Left lung (tissue), 4 donors: ENCODE measurements at regions not wholly inside any gene's neighbourhood (a gene's known extent, or its start where the extent isn't known, plus 50 kb on each side); places are given as distances from the start of the nearest gene placed in this dataset.
A peak's percentile ranks its signal among the peaks of the same experiment; 100 is the strongest.

Experiments used
- ATAC-seq: fragments of 200-7000 bp; cut with Tn5 transposase; one replicate; pipeline ENCODE4 v1.9.1; 2020; ENCODE audit warnings: moderate library complexity
- DNase-seq, 4 donors: peaks; one replicate each; pipeline ENCODE4 v3.0.0-alpha.2; 2013 to 2020
- H3K27ac ChIP-seq, 2 donors: fragments of 200-600 bp; sonication (generic) in 1 of 2; one replicate each; pipeline versions ENCODE4 v1.5.0 to v1.8.0; 2020 to 2021
- H3K27me3 ChIP-seq, 2 donors: fragments of 200-600 bp; sonication (generic) in 1 of 2; one replicate each; pipeline versions ENCODE4 v1.5.0 to v1.8.0; 2020 to 2021
- H3K36me3 ChIP-seq, 2 donors: fragments of 200-600 bp; sonication (generic) in 1 of 2; one replicate each; pipeline versions ENCODE4 v1.5.0 to v1.8.0; 2020 to 2021
- H3K4me1 ChIP-seq, 2 donors: fragments of 200-600 bp; one replicate each; pipeline ENCODE4 v1.8.0; 2021
- H3K4me3 ChIP-seq, 2 donors: fragments of 200-600 bp; sonication (generic) in 1 of 2; one replicate each; pipeline versions ENCODE4 v1.5.0 to v1.8.0; 2020 to 2021; ENCODE audit warnings: mild to moderate bottlenecking in 1 of 2
- H3K9me3 ChIP-seq, 2 donors: fragments of 200-600 bp; sonication (generic) in 1 of 2; one replicate each; pipeline versions ENCODE4 v1.5.0 to v1.8.0; 2020 to 2021
- CTCF ChIP-seq, 2 donors: fragments of 200-600 bp; sonication (generic) in 1 of 2; IDR thresholded peaks; one replicate each; pipeline versions ENCODE4 v1.5.0 to v1.8.0; 2021; ENCODE audit warnings: antibody characterized with exemption in 2 of 2
- intact Hi-C, 2 donors: fragments of 100-400 bp; cut with DNase I; formaldehyde crosslinking; loops; one replicate each; pipeline versions ENCODE4 v1.11.2 to v1.14.2; 2022
- donor health status: DM: no; HTN: yes; CAD: no.
- donor health status: DM: no; HTN: no; CAD: no.

- Histone ChIP-seq H3K36me3 (no peaks in the 10 kb centered on the region), H3K27me3 (no peaks in the 10 kb centered on the region), H3K27ac (peak overlapping the region; percentile 37 to 39), H3K4me1 (peaks cover 2 to 3% of the 10 kb centered on the region in 2 donors), H3K4me3 (no peak overlapping the region), H3K9me3 (no peaks in the 10 kb centered on the region)
- DNase-seq (no peak), ATAC-seq (peak; percentile 72)
- intact Hi-C loops = no loop called here
- TF ChIP-seq CTCF (IDR thresholded peaks at IDR 0.05) = no peak
These were observed 221.2 kb downstream of the SQOR start for GRCh38 chr15:45855907-45856579.

- DNase-seq (no peak), ATAC-seq (no peak)
- TF ChIP-seq CTCF (IDR thresholded peaks at IDR 0.05) = no peak
- H3K27me3 ChIP-seq = no peaks in the 10 kb centered on the region
- intact Hi-C loops = no loop called here
- no peaks in the 10 kb centered on the region for H3K9me3 ChIP-seq
- H3K36me3 ChIP-seq = no peaks in the 10 kb centered on the region
- H3K4me1 ChIP-seq = peaks cover 2 to 3% of the 10 kb centered on the region in 2 donors
- H3K4me3 ChIP-seq = no peak overlapping the region
- H3K27ac ChIP-seq = no peak overlapping the region
These were observed 222.5 kb downstream of the SQOR start for GRCh38 chr15:45857291-45857690.

GRCh38 chr15:45858491-45858890, 223.7 kb downstream of the SQOR start:
- no peak for DNase-seq
- H3K9me3 ChIP-seq = no peaks in the 10 kb centered on the region
- intact Hi-C loops = no loop called here
- H3K4me3 ChIP-seq = no peak overlapping the region
- peaks cover 2 to 3% of the 10 kb centered on the region in 2 donors for H3K4me1 ChIP-seq
- no peaks in the 10 kb centered on the region for H3K27me3 ChIP-seq
- no peak for ATAC-seq
- no peaks in the 10 kb centered on the region for H3K36me3 ChIP-seq
- H3K27ac ChIP-seq = no peak overlapping the region
- TF ChIP-seq CTCF (IDR thresholded peaks at IDR 0.05) = no peak

GRCh38 chr15:45862034-45862433, 227.2 kb downstream of the SQOR start:
- no peak for TF ChIP-seq CTCF (IDR thresholded peaks at IDR 0.05)
- intact Hi-C loops = no loop called here
- no peak overlapping the region for H3K4me3 ChIP-seq
- no peak for DNase-seq
- no peaks in the 10 kb centered on the region for H3K27me3 ChIP-seq
- ATAC-seq = no peak
- no peak overlapping the region for H3K27ac ChIP-seq
- H3K36me3 ChIP-seq = no peaks in the 10 kb centered on the region
- H3K9me3 ChIP-seq = no peaks in the 10 kb centered on the region
- no peaks in the 10 kb centered on the region for H3K4me1 ChIP-seq

- intact Hi-C loops = no loop called here
- Histone ChIP-seq H3K4me1 (no peaks in the 10 kb centered on the region), H3K27ac (no peak overlapping the region), H3K9me3 (no peaks in the 10 kb centered on the region), H3K36me3 (no peaks in the 10 kb centered on the region), H3K4me3 (no peak overlapping the region), H3K27me3 (no peaks in the 10 kb centered on the region)
- ATAC-seq = peak; percentile 88
- peak in 1 of 4 donors; percentile 18 for DNase-seq
- TF ChIP-seq CTCF (IDR thresholded peaks at IDR 0.05) = no peak
These were observed 229.2 kb downstream of the SQOR start for GRCh38 chr15:45863881-45864580.
